ENCODE measurements at regions not wholly inside any gene's neighbourhood (a gene's known extent, or its start where the extent isn't known, plus 50 kb on each side); places are given as distances from the start of the nearest gene placed in this dataset.
"Not testable (repeated sequence)": the region's sequence is repeated elsewhere in the genome, so short reads cannot be mapped to it uniquely, and the experiment has no call there.

DNA sequence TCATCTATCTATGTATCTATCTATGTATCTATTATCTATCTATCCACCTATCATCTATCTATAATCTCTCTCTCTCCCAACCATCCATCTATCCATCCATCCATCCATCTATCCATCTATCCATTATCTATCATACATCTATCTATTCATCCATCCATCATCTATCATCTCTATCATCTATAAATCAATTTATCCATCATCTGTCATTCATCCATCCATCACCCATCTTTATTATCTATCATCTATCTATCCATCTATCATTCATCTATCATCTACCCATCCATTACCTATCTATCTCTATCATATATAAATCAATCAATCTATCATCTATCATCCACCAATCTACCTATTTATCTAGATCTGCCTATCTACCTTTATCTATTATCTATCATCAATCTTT is 69.4 kb upstream of the PPP2R3B start:
- H3K4me3 ChIP-seq (ENCODE audit: low read length): no peak overlapping the region
- H3K4me1 ChIP-seq (ENCODE audit: insufficient read depth, low read length): no peaks in the 10 kb centered on the region
- peaks cover 3% of the 10 kb centered on the region for H3K27me3 ChIP-seq (ENCODE audit: insufficient read depth, low read length)
- no peak overlapping the region for H2AFZ ChIP-seq (ENCODE audit: low read depth, low read length)
- no peaks in the 10 kb centered on the region for H3K36me3 ChIP-seq (ENCODE audit: insufficient read depth, low read length)
- no peaks in the 10 kb centered on the region for H3K9me3 ChIP-seq (ENCODE audit: low read length)

DNA sequence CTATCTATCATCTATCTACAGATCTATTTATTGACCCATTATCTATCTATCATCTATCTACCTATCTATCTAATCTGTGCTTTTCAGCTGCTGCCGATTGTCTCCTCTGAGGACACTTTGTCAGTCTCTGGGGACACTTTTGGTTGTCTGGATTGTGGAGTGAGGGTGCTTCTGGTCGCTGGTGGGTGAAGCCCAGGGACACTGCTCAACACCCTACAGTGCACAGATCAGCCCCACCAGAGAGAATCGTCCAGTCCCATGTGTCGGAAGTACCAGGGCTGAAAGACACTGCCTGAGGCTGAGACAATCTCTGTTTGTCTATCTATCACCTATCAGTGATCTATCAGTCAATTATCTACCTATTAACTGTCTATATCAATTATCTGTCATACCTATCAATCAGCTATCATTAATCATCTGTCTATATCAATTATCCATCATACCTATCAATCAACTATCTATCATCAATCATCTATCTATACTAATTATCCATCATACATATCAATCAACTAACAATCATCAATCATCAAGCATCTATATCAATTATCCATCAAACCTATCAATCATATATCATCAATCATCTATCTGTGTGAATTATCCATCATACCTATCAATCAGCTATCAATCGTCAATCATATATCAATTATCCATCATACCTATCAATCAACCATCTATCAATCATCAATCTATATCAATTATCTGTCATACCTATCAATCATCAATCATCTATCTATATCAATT is 70.0 kb upstream of the PPP2R3B start:
- Histone ChIP-seq H3K9me3 (ENCODE audit: low read length) (no peaks in the 10 kb centered on the region), H3K4me1 (ENCODE audit: insufficient read depth, low read length) (no peaks in the 10 kb centered on the region)

DNA sequence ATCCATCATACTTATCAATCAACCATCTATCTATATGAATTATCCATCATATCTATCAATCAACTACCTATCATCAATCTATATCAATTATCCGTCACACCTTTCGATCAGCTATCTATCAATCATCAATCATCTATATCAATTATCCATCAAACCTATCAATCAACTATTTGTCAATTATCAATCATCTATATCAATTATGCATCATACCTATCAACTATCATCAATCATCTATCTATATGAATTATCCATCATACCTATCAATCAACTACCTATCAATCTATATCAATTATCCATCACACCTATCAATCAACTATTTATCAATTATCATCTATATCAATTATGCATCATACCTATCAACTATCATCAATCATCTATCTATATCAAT is 70.6 kb upstream of the PPP2R3B start:
- Histone ChIP-seq H2AFZ (ENCODE audit: low read depth, low read length) (no peak overlapping the region), H3K36me3 (ENCODE audit: insufficient read depth, low read length) (no peaks in the 10 kb centered on the region), H3K27me3 (ENCODE audit: insufficient read depth, low read length) (peaks cover 3% of the 10 kb centered on the region), H3K4me1 (ENCODE audit: insufficient read depth, low read length) (no peaks in the 10 kb centered on the region), H3K4me3 (ENCODE audit: low read length) (no peak overlapping the region), H3K9me3 (ENCODE audit: low read length) (no peaks in the 10 kb centered on the region)

More for the DNA sequence above, 70.0 kb upstream of the PPP2R3B start:
- Histone ChIP-seq H3K27me3 (ENCODE audit: insufficient read depth, low read length) (peaks cover 3% of the 10 kb centered on the region), H2AFZ (ENCODE audit: low read depth, low read length) (no peak overlapping the region), H3K4me3 (ENCODE audit: low read length) (no peak overlapping the region), H3K36me3 (ENCODE audit: insufficient read depth, low read length) (no peaks in the 10 kb centered on the region)

DNA sequence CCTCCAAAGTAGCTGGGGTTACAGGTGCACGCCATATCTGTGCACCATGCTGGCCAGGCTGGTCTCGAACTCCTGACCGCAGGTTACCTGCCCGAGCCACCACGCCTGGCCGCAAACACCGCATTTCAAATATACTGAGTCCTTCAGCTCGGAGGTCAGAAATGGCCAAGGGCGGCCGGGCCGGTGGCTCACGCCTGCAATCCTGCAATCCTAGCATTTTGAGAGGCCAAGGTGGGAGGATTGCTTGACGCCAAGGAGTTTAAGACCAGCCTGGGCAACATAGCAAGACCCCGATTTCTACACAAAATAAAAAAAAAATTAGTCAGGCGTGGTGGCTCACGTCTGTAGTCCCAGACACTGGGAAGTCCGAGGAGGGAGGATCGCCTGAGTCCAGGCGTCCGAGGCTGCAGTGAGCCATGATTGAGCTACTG is 71.9 kb upstream of the PPP2R3B start:
- Histone ChIP-seq H3K36me3 (ENCODE audit: insufficient read depth, low read length) (no peaks in the 10 kb centered on the region), H3K9me3 (ENCODE audit: low read length) (no peaks in the 10 kb centered on the region), H2AFZ (ENCODE audit: low read depth, low read length) (no peak overlapping the region), H3K27me3 (ENCODE audit: insufficient read depth, low read length) (peaks cover 3% of the 10 kb centered on the region), H3K4me1 (ENCODE audit: insufficient read depth, low read length) (no peaks in the 10 kb centered on the region), H3K4me3 (ENCODE audit: low read length) (no peak overlapping the region)

DNA sequence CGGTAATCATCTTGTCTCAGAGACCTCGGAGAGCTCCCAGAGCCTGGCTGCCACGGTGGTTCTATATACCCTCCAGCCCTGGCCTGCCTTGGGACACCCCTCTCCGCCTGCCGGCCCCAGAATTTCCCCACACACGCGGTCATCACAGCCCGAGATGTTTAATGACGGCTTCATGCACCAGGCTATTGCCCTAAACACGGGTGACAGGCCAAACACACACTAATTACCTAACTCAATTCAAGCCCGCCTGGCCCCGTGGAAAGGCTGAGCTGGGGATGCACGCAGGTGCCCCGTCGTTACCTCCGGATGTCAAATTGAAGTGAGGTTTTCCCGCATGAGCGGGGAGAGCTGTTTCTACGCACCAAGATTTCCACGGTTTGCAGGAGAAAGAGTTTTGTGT is 72.9 kb upstream of the PPP2R3B start:
- H3K4me1 ChIP-seq (ENCODE audit: insufficient read depth, low read length): no peaks in the 10 kb centered on the region
- peaks cover 3% of the 10 kb centered on the region for H3K27me3 ChIP-seq (ENCODE audit: insufficient read depth, low read length)
- H3K36me3 ChIP-seq (ENCODE audit: insufficient read depth, low read length): no peaks in the 10 kb centered on the region
- H3K9me3 ChIP-seq (ENCODE audit: low read length): no peaks in the 10 kb centered on the region
- no peak overlapping the region for H2AFZ ChIP-seq (ENCODE audit: low read depth, low read length)
- no peak overlapping the region for H3K4me3 ChIP-seq (ENCODE audit: low read length)

DNA sequence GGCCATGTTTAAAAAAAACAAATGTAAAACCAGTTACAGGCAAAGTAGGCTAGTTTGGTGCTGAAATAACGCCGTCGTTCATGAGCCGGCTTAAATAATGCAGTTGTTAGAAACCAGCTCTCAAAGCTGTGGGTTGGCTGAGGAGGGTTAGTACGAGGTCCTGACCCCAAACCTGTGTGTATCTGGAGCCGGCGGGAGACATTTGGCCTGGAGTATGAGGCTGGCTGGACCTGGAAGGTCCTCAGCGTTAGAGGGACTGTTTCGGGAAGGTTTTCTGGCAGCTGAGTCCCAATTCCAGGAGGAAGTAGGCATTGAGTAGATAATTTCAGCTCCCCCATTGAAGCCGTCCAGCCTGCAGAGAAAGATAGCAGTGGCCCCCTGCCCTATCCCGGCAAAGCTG is 73.4 kb upstream of the PPP2R3B start:
- Histone ChIP-seq H3K36me3 (ENCODE audit: insufficient read depth, low read length) (no peaks in the 10 kb centered on the region), H3K9me3 (ENCODE audit: low read length) (no peaks in the 10 kb centered on the region), H3K4me3 (ENCODE audit: low read length) (no peak overlapping the region), H2AFZ (ENCODE audit: low read depth, low read length) (no peak overlapping the region), H3K27me3 (ENCODE audit: insufficient read depth, low read length) (peaks cover 3% of the 10 kb centered on the region), H3K4me1 (ENCODE audit: insufficient read depth, low read length) (no peaks in the 10 kb centered on the region)

DNA sequence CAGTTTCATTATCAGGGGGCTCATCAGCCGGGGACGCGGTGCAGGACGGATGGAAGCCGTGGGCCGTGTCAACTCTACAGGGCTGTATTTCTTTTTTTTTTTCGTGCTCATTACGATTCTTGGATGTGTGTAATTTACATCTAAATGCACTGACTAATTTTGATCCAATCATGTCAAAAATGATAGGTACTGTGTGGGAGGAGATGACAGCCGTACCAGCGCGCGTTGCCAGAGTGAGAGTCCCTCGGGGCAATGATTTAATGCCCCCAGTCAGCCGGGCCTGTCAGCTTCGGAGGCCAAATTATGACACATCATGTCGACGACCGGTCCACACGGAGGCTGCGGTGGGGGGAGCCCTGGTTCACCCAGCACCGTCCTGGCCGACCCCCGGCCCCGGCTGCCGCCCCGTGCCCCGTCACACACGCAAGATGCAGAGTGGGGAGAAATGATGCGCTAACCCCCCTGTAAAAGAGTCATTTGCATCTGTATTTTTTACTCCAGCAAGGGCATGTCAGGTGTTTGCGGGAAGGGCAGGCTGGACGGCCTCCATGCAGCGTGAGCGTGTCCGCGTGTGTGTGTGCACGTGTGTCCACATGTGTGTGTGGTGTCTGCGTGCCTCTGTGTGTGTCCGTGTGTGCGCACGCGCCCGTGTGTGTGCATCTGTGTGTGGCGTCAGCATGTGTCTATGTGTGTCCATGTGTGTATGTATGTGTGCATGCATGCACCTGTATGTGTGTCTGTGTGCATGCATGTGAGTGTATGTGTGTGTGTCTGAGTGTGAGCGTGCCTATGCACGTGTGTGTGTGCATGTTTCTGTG is 74.3 kb upstream of the PPP2R3B start:
- Histone ChIP-seq H2AFZ (ENCODE audit: low read depth, low read length) (no peak overlapping the region), H3K27me3 (ENCODE audit: insufficient read depth, low read length) (peaks cover 3% of the 10 kb centered on the region), H3K4me3 (ENCODE audit: low read length) (no peak overlapping the region), H3K9me3 (ENCODE audit: low read length) (no peaks in the 10 kb centered on the region), H3K36me3 (ENCODE audit: insufficient read depth, low read length) (no peaks in the 10 kb centered on the region), H3K4me1 (ENCODE audit: insufficient read depth, low read length) (no peaks in the 10 kb centered on the region)

DNA sequence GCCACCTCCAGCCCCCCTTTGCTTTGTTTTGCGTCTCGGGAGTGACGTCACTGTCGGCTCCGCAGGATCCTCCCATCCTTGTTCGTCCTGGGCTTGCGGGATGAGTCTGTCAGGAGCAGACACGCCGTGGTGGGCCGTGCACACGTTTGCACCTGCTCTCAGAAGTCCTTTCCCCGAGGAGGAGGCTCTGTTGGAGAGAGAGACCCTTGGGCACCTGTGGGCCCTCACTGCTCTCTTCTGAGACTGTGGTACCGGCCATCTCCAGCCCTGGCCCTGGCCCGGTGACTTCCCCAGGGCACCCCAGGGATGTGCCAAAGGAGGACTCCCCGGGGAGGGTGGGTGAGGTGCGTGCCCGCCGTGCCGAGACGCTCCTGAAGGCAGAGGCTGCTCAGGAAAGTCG is 76.1 kb upstream of the PPP2R3B start:
- Histone ChIP-seq H3K27me3 (ENCODE audit: insufficient read depth, low read length) (peaks cover 3% of the 10 kb centered on the region), H2AFZ (ENCODE audit: low read depth, low read length) (no peak overlapping the region), H3K36me3 (ENCODE audit: insufficient read depth, low read length) (no peaks in the 10 kb centered on the region), H3K4me1 (ENCODE audit: insufficient read depth, low read length) (no peaks in the 10 kb centered on the region), H3K9me3 (ENCODE audit: low read length) (no peaks in the 10 kb centered on the region), H3K4me3 (ENCODE audit: low read length) (no peak overlapping the region)

DNA sequence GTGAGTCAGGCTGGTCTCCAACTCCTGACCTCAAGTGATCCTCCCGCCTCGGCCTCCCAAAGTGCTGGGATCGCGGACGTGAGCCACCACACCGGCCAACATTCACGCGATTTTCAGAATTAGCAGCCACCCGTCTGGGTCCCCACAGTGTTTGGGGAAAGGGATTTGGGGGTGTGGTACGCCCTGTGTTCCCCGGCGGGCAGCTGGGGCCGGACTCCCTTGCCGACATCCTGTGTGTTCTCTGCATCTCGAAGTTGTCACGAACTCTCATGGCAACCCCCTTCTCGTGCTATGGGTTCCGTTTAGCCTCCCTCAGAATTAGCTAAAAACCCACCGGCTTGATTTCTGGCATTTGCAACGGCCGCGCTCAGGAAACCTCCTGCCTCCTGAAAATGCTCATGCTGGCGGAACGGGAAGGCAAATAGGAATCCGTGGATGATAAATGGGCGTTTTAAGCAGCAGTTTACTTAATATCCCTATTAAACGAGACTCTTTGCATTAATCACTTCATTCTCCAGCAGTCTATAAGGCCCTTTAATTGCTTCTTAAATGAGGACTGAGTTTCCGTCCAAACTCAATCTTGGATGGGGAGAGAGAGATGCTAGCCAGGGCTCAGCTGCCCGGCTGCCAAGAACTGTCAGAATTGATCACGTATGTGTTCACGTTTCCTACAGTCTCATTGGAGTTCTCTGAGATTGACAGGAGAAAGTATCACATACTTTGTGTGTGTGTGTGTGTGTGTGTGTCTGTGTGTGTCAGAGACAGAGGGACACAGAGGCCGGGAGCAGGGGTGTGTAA is 78.9 kb upstream of the PPP2R3B start:
- Histone ChIP-seq H3K36me3 (ENCODE audit: insufficient read depth, low read length) (no peaks in the 10 kb centered on the region), H2AFZ (ENCODE audit: low read depth, low read length) (no peak overlapping the region)

DNA sequence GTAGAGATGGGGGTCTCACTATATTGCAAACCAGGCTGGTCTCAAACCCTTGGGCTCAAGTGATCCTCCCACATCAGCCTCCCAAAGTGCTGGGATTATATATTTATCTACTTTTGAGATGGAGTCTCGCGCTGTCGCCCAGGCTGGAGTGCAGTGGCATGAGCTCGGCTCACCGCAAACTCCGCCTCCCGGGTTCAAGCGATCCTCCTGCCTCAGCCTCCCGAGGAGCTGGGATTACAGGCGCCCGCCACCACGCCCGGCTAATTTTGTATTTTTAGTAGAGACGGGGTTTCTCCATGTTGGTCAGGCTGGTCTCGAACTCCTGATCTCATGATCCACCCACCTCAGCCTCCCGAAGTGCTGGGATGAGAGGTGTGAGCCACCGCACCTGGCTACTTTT is 80.1 kb upstream of the PPP2R3B start:
- not testable (repeated sequence) for H3K27me3 ChIP-seq (ENCODE audit: insufficient read depth, low read length); H2AFZ ChIP-seq (ENCODE audit: low read depth, low read length); H3K4me3 ChIP-seq (ENCODE audit: low read length); H3K4me1 ChIP-seq (ENCODE audit: insufficient read depth, low read length); H3K36me3 ChIP-seq (ENCODE audit: insufficient read depth, low read length); H3K9me3 ChIP-seq (ENCODE audit: low read length)

More for the DNA sequence above, 78.9 kb upstream of the PPP2R3B start:
- H3K27me3 ChIP-seq (ENCODE audit: insufficient read depth, low read length): no peaks in the 10 kb centered on the region
- H3K4me1 ChIP-seq (ENCODE audit: insufficient read depth, low read length): no peaks in the 10 kb centered on the region
- H3K4me3 ChIP-seq (ENCODE audit: low read length): no peak overlapping the region
- H3K9me3 ChIP-seq (ENCODE audit: low read length): no peaks in the 10 kb centered on the region

DNA sequence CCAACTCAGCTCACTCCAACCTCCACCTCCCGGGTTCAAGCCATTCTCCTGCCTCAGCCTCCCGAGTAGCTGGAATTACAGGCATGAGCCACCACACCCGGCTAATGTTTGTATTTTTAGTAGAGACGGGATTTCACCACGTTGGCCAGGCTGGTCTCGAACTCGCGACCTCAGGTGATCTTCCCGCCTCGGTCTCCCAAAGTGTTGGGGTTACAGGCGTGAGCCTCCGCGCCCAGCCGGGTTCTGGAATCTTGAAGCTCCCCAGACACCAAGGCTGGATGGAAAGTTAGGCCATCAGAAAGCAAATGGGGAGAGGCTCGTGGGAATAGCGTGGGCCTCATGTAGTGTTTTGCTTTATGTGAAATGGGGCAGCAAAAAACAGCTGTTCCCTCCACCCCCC is 81.0 kb upstream of the PPP2R3B start:
- not testable (repeated sequence) for H3K9me3 ChIP-seq (ENCODE audit: low read length)

DNA sequence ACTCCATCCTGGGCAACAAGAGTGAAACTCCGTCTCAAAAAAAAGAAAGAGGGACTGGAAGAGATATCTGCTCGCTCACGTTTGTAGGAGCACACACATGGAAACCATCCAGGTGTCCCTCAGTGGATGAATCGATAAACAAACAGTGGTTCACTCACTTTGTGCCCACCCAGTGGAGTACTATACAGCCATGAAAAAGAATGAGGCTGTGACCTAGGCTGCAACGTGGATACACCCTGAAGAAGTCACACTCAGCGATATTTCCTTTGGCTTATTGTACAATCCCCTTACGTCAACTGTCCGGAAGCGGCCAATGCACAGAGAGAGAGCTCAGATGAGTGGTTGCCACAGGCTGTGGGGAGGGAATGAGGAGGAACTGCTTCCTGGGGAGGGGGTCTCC is 82.3 kb upstream of the PPP2R3B start:
- Histone ChIP-seq H3K9me3 (ENCODE audit: low read length) (no peaks in the 10 kb centered on the region), H3K27me3 (ENCODE audit: insufficient read depth, low read length) (peaks cover 2% of the 10 kb centered on the region), H3K4me3 (ENCODE audit: low read length) (no peak overlapping the region), H3K36me3 (ENCODE audit: insufficient read depth, low read length) (no peaks in the 10 kb centered on the region), H2AFZ (ENCODE audit: low read depth, low read length) (no peak overlapping the region), H3K4me1 (ENCODE audit: insufficient read depth, low read length) (no peaks in the 10 kb centered on the region)

More for the DNA sequence above, 81.0 kb upstream of the PPP2R3B start:
- not testable (repeated sequence) for H3K4me3 ChIP-seq (ENCODE audit: low read length); H3K27me3 ChIP-seq (ENCODE audit: insufficient read depth, low read length); H2AFZ ChIP-seq (ENCODE audit: low read depth, low read length); H3K36me3 ChIP-seq (ENCODE audit: insufficient read depth, low read length); H3K4me1 ChIP-seq (ENCODE audit: insufficient read depth, low read length)

DNA sequence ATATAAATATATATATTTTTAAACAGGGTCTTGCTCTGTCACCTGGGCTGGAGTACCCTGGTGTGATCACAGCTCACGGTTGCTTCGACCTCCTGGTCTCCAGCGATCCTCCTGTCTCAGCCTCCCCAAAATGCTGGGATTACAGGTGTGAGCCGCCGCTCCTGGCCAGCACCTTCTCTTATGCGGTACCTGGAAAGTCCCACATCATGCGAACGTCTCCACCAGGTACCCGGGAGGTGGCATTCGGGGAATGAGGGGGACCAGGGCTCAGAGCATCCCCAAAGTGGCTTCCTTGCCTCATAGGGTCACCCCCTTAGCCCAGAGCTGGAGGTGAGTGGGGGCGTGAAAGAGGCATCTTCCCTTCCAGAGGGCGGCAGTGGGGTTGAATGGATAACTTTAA is 84.0 kb upstream of the PPP2R3B start:
- Histone ChIP-seq H3K36me3 (ENCODE audit: insufficient read depth, low read length) (no peaks in the 10 kb centered on the region), H2AFZ (ENCODE audit: low read depth, low read length) (no peak overlapping the region), H3K4me3 (ENCODE audit: low read length) (no peak overlapping the region), H3K4me1 (ENCODE audit: insufficient read depth, low read length) (no peaks in the 10 kb centered on the region), H3K9me3 (ENCODE audit: low read length) (no peaks in the 10 kb centered on the region), H3K27me3 (ENCODE audit: insufficient read depth, low read length) (peaks cover 2% of the 10 kb centered on the region)
